WERI-Rb-1 (cell line): ENCODE measurements at regions not wholly inside any gene's neighbourhood (a gene's known extent, or its start where the extent isn't known, plus 50 kb on each side); places are given as distances from the start of the nearest gene placed in this dataset.
A peak's percentile ranks its signal among the peaks of the same experiment; 100 is the strongest.

Experiments used
- DNase-seq: peaks from one replicate; pipeline ENCODE4 v3.0.0-alpha.2; 2020
- H3K27ac ChIP-seq: fragments of 250-450 bp; sonication (Bioruptor Pico); 2 replicates; pipeline ENCODE4 v1.5.1; 2020; ENCODE audit warnings: mild to moderate bottlenecking, moderate library complexity
- H3K27me3 ChIP-seq: fragments of 250-450 bp; sonication (Bioruptor Pico); 2 replicates; pipeline ENCODE4 v1.5.1; 2021; ENCODE audit warnings: mild to moderate bottlenecking, low read depth, moderate library complexity; ENCODE audit not compliant: insufficient read depth, severe bottlenecking
- H3K36me3 ChIP-seq: fragments of 250-450 bp; sonication (Bioruptor Pico); 2 replicates; pipeline ENCODE4 v1.5.1; 2020; ENCODE audit warnings: mild to moderate bottlenecking, moderate library complexity
- H3K4me3 ChIP-seq: 2 replicates; pipeline ENCODE4 v1.5.1; 2011; ENCODE audit warnings: low read depth, mild to moderate bottlenecking, control low read depth, low read length
- H3K9me3 ChIP-seq: fragments of 250-450 bp; sonication (Bioruptor Pico); 2 replicates; pipeline ENCODE4 v1.5.1; 2021; ENCODE audit warnings: mild to moderate bottlenecking, moderate library complexity; ENCODE audit not compliant: severe bottlenecking
- CTCF ChIP-seq: IDR thresholded peaks from 2 replicates; pipeline ENCODE4 v1.5.1; 2011; ENCODE audit warnings: low read depth, mild to moderate bottlenecking, control low read depth, inconsistent platforms, low read length

DNA sequence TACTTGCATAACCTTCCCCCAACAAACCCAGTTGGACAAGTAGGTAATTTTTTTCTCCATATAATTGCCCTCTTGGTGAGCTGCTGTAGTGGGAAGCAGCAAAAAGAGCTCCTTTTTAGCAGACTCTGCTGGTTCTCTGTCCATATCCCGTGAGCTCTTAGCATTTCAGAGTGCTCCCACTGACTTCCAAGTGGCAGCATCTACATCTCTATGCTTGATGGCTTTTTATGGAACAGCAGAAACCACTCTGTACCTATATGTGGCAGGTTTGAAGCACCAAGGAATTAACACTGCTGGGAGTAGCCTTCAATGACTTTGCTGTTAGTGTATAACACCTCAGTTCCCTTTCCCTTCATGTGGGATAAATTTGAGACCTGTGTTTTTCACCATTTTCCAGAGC, 168.4 kb upstream of the NHS start:
- no peak overlapping the region for H3K4me3 ChIP-seq
- peaks cover 50% of the 10 kb centered on the region for H3K27me3 ChIP-seq
- peaks cover 3% of the 10 kb centered on the region for H3K9me3 ChIP-seq
- no peak overlapping the region for H3K27ac ChIP-seq
- no peak for TF ChIP-seq CTCF
- H3K36me3 ChIP-seq = no peaks in the 10 kb centered on the region
- no peak for DNase-seq

GRCh38 chrX:17214962-17215361, 160.0 kb upstream of the NHS start:
- H3K9me3 ChIP-seq = peaks cover 3% of the 10 kb centered on the region
- no peaks in the 10 kb centered on the region for H3K36me3 ChIP-seq
- H3K4me3 ChIP-seq = no peak overlapping the region
- DNase-seq = no peak
- TF ChIP-seq CTCF = no peak
- peaks cover 44% of the 10 kb centered on the region for H3K27me3 ChIP-seq
- no peak overlapping the region for H3K27ac ChIP-seq

GRCh38 chrX:17226736-17227135, 148.3 kb upstream of the NHS start:
- H3K27me3 ChIP-seq = peaks cover 35% of the 10 kb centered on the region
- no peaks in the 10 kb centered on the region for H3K36me3 ChIP-seq
- H3K27ac ChIP-seq = no peak overlapping the region
- no peak for DNase-seq
- TF ChIP-seq CTCF = no peak
- no peaks in the 10 kb centered on the region for H3K9me3 ChIP-seq
- no peak overlapping the region for H3K4me3 ChIP-seq

DNA sequence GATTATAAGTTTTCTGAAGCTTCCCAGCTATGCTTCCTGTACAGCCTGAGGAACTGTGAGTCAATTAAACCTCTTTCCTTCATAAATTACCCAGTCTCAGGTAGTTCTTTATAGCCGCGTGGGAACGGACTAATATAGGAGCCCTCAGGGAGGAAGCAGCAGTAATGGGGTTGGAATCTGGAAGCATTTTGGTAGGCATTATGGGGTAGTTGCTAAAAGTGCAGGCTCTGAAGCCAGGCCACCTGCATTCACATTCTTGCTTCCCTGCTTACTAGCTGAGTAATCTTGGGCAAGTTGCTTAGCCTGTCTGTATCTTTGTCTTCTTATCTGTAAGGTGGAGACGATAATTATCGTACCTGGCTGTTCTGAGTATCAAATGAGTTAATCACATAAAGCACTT, 137.9 kb upstream of the NHS start:
- H3K4me3 ChIP-seq = no peak overlapping the region
- no peak for TF ChIP-seq CTCF
- H3K27me3 ChIP-seq = peaks cover 37% of the 10 kb centered on the region
- no peaks in the 10 kb centered on the region for H3K9me3 ChIP-seq
- H3K36me3 ChIP-seq = no peaks in the 10 kb centered on the region
- no peak for DNase-seq
- H3K27ac ChIP-seq = no peak overlapping the region

GRCh38 chrX:17242470-17242869, 132.5 kb upstream of the NHS start:
- Histone ChIP-seq H3K9me3 (no peaks in the 10 kb centered on the region), H3K36me3 (no peaks in the 10 kb centered on the region)
- peak; percentile 62 for TF ChIP-seq CTCF

DNA sequence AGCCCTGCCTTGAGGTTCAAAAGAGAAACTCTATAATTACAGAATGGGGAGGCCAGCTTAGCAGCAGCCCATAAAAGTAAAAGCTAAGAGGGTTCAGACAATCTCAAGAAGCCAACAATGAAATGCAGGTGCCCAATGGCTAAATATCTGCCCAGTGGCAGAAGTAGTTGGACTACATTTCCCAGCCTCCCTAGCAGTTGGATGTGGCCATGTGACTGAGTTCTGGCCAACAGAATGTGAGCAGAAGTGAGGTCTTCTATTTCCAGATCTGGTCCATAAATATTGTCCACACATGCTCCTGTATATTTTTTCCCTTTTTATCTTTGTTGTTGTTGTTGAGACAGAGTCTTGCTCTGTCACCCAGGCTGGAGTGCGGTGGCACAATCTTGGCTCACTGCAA, 127.9 kb upstream of the NHS start:
- Histone ChIP-seq H3K4me3 (no peak overlapping the region), H3K27me3 (peaks cover 50% of the 10 kb centered on the region), H3K9me3 (no peaks in the 10 kb centered on the region), H3K36me3 (no peaks in the 10 kb centered on the region), H3K27ac (no peak overlapping the region)
- TF ChIP-seq CTCF = no peak
- DNase-seq = no peak

More at GRCh38 chrX:17242470-17242869, 132.5 kb upstream of the NHS start:
- H3K27ac ChIP-seq = no peak overlapping the region
- H3K27me3 ChIP-seq = peaks cover 35% of the 10 kb centered on the region
- peak; percentile 29 for DNase-seq
- no peak overlapping the region for H3K4me3 ChIP-seq
